H9 (cell line): ENCODE measurements at regions not wholly inside any gene's neighbourhood (a gene's known extent, or its start where the extent isn't known, plus 50 kb on each side); places are given as distances from the start of the nearest gene placed in this dataset.

ENCODE experiments used
- DNase-seq: peaks from one replicate; pipeline ENCODE4 v3.0.0-alpha.2; 2017
- H2AFZ ChIP-seq: one replicate; pipeline ENCODE4 v1.6.1; 2013; ENCODE audit warnings: mild to moderate bottlenecking, low read length, control low read depth, moderate library complexity
- H2AK5ac ChIP-seq: 2 replicates; pipeline ENCODE4 v1.6.1; 2013; ENCODE audit warnings: low read length, control low read depth, mixed read lengths; ENCODE audit not compliant: insufficient read length
- H2BK120ac ChIP-seq: one replicate; pipeline ENCODE4 v1.6.1; 2013; ENCODE audit warnings: low read depth, mild to moderate bottlenecking, low read length, control low read depth, inconsistent platforms; ENCODE audit not compliant: poor library complexity, severe bottlenecking
- H2BK12ac ChIP-seq: 2 replicates; pipeline ENCODE4 v1.6.1; 2013; ENCODE audit warnings: low read length, control low read depth, mixed read lengths, low read depth; ENCODE audit not compliant: insufficient read length
- H2BK15ac ChIP-seq: 2 replicates; pipeline ENCODE4 v1.6.1; 2013; ENCODE audit warnings: low read depth, low read length, control low read depth
- H2BK20ac ChIP-seq: one replicate; pipeline ENCODE4 v1.6.1; 2013; ENCODE audit warnings: low read depth, mild to moderate bottlenecking, low read length, control low read depth, inconsistent platforms; ENCODE audit not compliant: poor library complexity, severe bottlenecking
- H2BK5ac ChIP-seq: 2 replicates; pipeline ENCODE4 v1.6.1; 2013; ENCODE audit warnings: low read length, control low read depth, mixed read lengths; ENCODE audit not compliant: insufficient read length
- H3K14ac ChIP-seq: 2 replicates; pipeline ENCODE4 v1.6.1; 2013; ENCODE audit warnings: low read length, control low read depth; ENCODE audit not compliant: insufficient read depth
- H3K18ac ChIP-seq: 2 replicates; pipeline ENCODE4 v1.6.1; 2013; ENCODE audit warnings: low read depth, mild to moderate bottlenecking, mixed read lengths, low read length, control low read depth; ENCODE audit not compliant: insufficient read length
- H3K23ac ChIP-seq: 2 replicates; pipeline ENCODE4 v1.6.1; 2013; ENCODE audit warnings: low read length, control low read depth, mixed read lengths, low read depth; ENCODE audit not compliant: insufficient read length
- H3K23me2 ChIP-seq: 2 replicates; pipeline ENCODE4 v1.6.1; 2013; ENCODE audit warnings: low read depth, mild to moderate bottlenecking, mixed read lengths, low read length, control low read depth; ENCODE audit not compliant: insufficient read length, poor library complexity, severe bottlenecking
- H3K27ac ChIP-seq: 2 replicates; pipeline ENCODE4 v1.5.1; 2013; ENCODE audit warnings: low read length, control low read depth, mixed read lengths, low read depth; ENCODE audit not compliant: insufficient read length
- H3K27me3 ChIP-seq: 2 replicates; pipeline ENCODE4 v1.6.1; 2013; ENCODE audit warnings: low read length, control low read depth, inconsistent platforms; ENCODE audit not compliant: insufficient read depth
- H3K4ac ChIP-seq: 2 replicates; pipeline ENCODE4 v1.6.1; 2013; ENCODE audit warnings: low read depth, mild to moderate bottlenecking, control low read depth, inconsistent platforms, low read length, moderate library complexity
- H3K4me1 ChIP-seq: 2 replicates; pipeline ENCODE4 v1.6.1; 2013; ENCODE audit warnings: low read length, control low read depth, inconsistent platforms; ENCODE audit not compliant: insufficient read depth
- H3K4me2 ChIP-seq: 2 replicates; pipeline ENCODE4 v1.6.1; 2013; ENCODE audit warnings: low read length, control low read depth, mixed read lengths; ENCODE audit not compliant: insufficient read length, insufficient read depth
- H3K56ac ChIP-seq: 2 replicates; pipeline ENCODE4 v1.6.1; 2013; ENCODE audit warnings: low read depth, mild to moderate bottlenecking, mixed read lengths, low read length, control low read depth; ENCODE audit not compliant: insufficient read length
- H3K79me1 ChIP-seq: 2 replicates; pipeline ENCODE4 v1.6.1; 2013; ENCODE audit warnings: low read depth, mild to moderate bottlenecking, moderate library complexity, low read length, control low read depth, inconsistent platforms; ENCODE audit not compliant: insufficient read depth, poor library complexity, severe bottlenecking
- H3K79me2 ChIP-seq: 2 replicates; pipeline ENCODE4 v1.6.1; 2013; ENCODE audit warnings: low read length, control low read depth, inconsistent platforms; ENCODE audit not compliant: insufficient read depth
- H3K9ac ChIP-seq: 2 replicates; pipeline ENCODE4 v1.6.1; 2013; ENCODE audit warnings: low read length, control low read depth, mixed read lengths; ENCODE audit not compliant: insufficient read length; ENCODE audit errors: extremely low read depth
- H3K9me3 ChIP-seq: one replicate; pipeline ENCODE4 v1.6.1; 2013; ENCODE audit warnings: low read depth, low read length, inconsistent platforms; ENCODE audit not compliant: control insufficient read depth
- H3T11ph ChIP-seq: one replicate; pipeline ENCODE4 v1.6.1; 2013; ENCODE audit warnings: mild to moderate bottlenecking, low read length, control low read depth, inconsistent platforms
- H4K20me1 ChIP-seq: one replicate; pipeline ENCODE4 v1.6.1; 2013; ENCODE audit not compliant: control insufficient read depth, insufficient read length, insufficient read depth
- H4K5ac ChIP-seq: 2 replicates; pipeline ENCODE4 v1.6.1; 2013; ENCODE audit warnings: low read depth, mild to moderate bottlenecking, mixed read lengths, low read length, control low read depth; ENCODE audit not compliant: insufficient read length
- H4K8ac ChIP-seq: replicated peaks from 2 replicates; pipeline ENCODE4 v1.6.1; 2013; ENCODE audit warnings: low read length, control low read depth, mixed read lengths, low read depth; ENCODE audit not compliant: insufficient read length
- H4K91ac ChIP-seq: 2 replicates; pipeline ENCODE4 v1.6.1; 2013; ENCODE audit warnings: low read depth, mild to moderate bottlenecking, moderate library complexity, mixed read lengths, low read length, control low read depth; ENCODE audit not compliant: insufficient read length
- H3K27ac Mint-ChIP-seq, 3 experiments: 2 replicates in 2 of 3; 3 replicates in 1 of 3; pipeline ENCODE4 v1.8.0; 2020 to 2021; ENCODE audit warnings: mixed read lengths in 3 of 3, mild to moderate bottlenecking in 1 of 3, moderate library complexity in 1 of 3
- H3K27me3 Mint-ChIP-seq: 2 replicates; pipeline ENCODE4 v1.8.0; 2021; ENCODE audit warnings: low read depth, mild to moderate bottlenecking, moderate library complexity, mixed read lengths
- H3K36me3 Mint-ChIP-seq, 3 experiments: 2 replicates in 2 of 3; 3 replicates in 1 of 3; pipeline ENCODE4 v1.8.0; 2020 to 2021; ENCODE audit warnings: low read depth in 3 of 3, mixed read lengths in 3 of 3; ENCODE audit not compliant: insufficient read depth in 1 of 3
- H3K4me1 Mint-ChIP-seq, 2 experiments: 2 replicates each; pipeline ENCODE4 v1.8.0; 2020; ENCODE audit warnings: mixed read lengths in 2 of 2
- H3K4me3 Mint-ChIP-seq, 2 experiments: 2 replicates in 1 of 2; 3 replicates in 1 of 2; pipeline ENCODE4 v1.8.0; 2020 to 2021; ENCODE audit warnings: mild to moderate bottlenecking in 2 of 2, mixed read lengths in 2 of 2, moderate library complexity in 1 of 2
- H3K9me3 Mint-ChIP-seq, 2 experiments: 2 replicates in 1 of 2; 3 replicates in 1 of 2; pipeline ENCODE4 v1.8.0; 2020; ENCODE audit warnings: mild to moderate bottlenecking in 2 of 2, mixed read lengths in 2 of 2, moderate library complexity in 1 of 2
- CTCF ChIP-seq: fragments of 200-600 bp; sonication (generic); conservative IDR thresholded peaks from 3 replicates; pipeline ENCODE4 v1.8.0; 2021; ENCODE audit warnings: antibody characterized with exemption, mild to moderate bottlenecking
- WGBS: extraction: QIAGEN DNeasy Blood & Tissue Kit; methylation state at CpG from one replicate; pipeline ENCODE4 v1.1.7; 2013; ENCODE audit warnings: missing lambda C conversion rate, low lambda C conversion rate, mixed read lengths; ENCODE audit not compliant: insufficient read length; ENCODE audit errors: extremely low coverage; 5-methylcytosine and 5-hydroxymethylcytosine counted together

GRCh38 chr16:25633549-25633948 is 58.2 kb upstream of the HS3ST4 start:
- no peak for DNase-seq
- H3K36me3 Mint-ChIP-seq, result peaks cover 0 to 3% (median 0%) of the 10 kb centered on the region in 3 experiments; a peak in 1 of 7 replicates

More at GRCh38 chr16:25633549-25633948, 58.2 kb upstream of the HS3ST4 start:
- H3K79me2 ChIP-seq, result no peaks in the 10 kb centered on the region
- H2BK20ac ChIP-seq, result no peak overlapping the region
- no peak overlapping the region for H3K27ac ChIP-seq
- H2BK5ac ChIP-seq, result no peak overlapping the region
- H3K4me1 Mint-ChIP-seq, result peaks cover 3 to 8% of the 10 kb centered on the region in 2 experiments; a peak in 3 of 4 replicates
- no peaks in the 10 kb centered on the region for H3K27me3 Mint-ChIP-seq
- H3K23me2 ChIP-seq, result no peaks in the 10 kb centered on the region
- no peak overlapping the region for H3K23ac ChIP-seq
- no peaks in the 10 kb centered on the region for H3K27me3 ChIP-seq
- H4K91ac ChIP-seq, result no peak overlapping the region
- H3K9ac ChIP-seq, result no peak overlapping the region
- H3K9me3 Mint-ChIP-seq, result peaks cover 4 to 9% of the 10 kb centered on the region in 2 experiments; a peak in 3 of 5 replicates
- H4K20me1 ChIP-seq, result no peaks in the 10 kb centered on the region
- no peak overlapping the region for H3K4me3 Mint-ChIP-seq
- no peak overlapping the region for H2BK15ac ChIP-seq
- H3K27ac Mint-ChIP-seq, result no peak overlapping the region; a peak in 1 of 7 replicates
- no peak overlapping the region for H3K4me2 ChIP-seq
- no peak overlapping the region for H3K56ac ChIP-seq
- H3K9me3 ChIP-seq, result no peaks in the 10 kb centered on the region
- H2BK12ac ChIP-seq, result no peak overlapping the region
- H2AK5ac ChIP-seq, result no peak overlapping the region
- TF ChIP-seq CTCF, result no peak
- H3K14ac ChIP-seq, result no peak overlapping the region
- no peak overlapping the region for H4K8ac ChIP-seq
- no peaks in the 10 kb centered on the region for H3K4me1 ChIP-seq
- H3K18ac ChIP-seq, result no peak overlapping the region
- H3T11ph ChIP-seq, result no peak overlapping the region
- no peak overlapping the region for H3K4ac ChIP-seq
- WGBS, result no CpG with 5 or more reads among the region's 2 CpGs
- H2BK120ac ChIP-seq, result no peak overlapping the region
- H2AFZ ChIP-seq, result no peak overlapping the region
- H3K79me1 ChIP-seq, result no peaks in the 10 kb centered on the region
- no peak overlapping the region for H4K5ac ChIP-seq
